Omental fat pad (tissue), 3 donors: ENCODE measurements at regions not wholly inside any gene's neighbourhood (a gene's known extent, or its start where the extent isn't known, plus 50 kb on each side); places are given as distances from the start of the nearest gene placed in this dataset.
A peak's percentile ranks its signal among the peaks of the same experiment; 100 is the strongest.

ENCODE experiments used
- ATAC-seq: fragments of 150-250 bp; one replicate; pipeline ENCODE4 v1.9.1; 2016; ENCODE audit warnings: mild to moderate bottlenecking, moderate library complexity; ENCODE audit not compliant: low FRiP score
- DNase-seq: peaks from one replicate; pipeline ENCODE4 v3.0.0-alpha.2; 2019; ENCODE audit warnings: low spot score
- TF ChIP-seq, protein P1 (sequence below), 3 donors: fragments of 450-650 bp; IDR thresholded peaks; one replicate each; pipeline ENCODE4 v1.5.1; 2016 to 2017; ENCODE audit warnings: antibody characterized with exemption in 3 of 3, mild to moderate bottlenecking in 3 of 3, moderate library complexity in 2 of 3

DNA sequence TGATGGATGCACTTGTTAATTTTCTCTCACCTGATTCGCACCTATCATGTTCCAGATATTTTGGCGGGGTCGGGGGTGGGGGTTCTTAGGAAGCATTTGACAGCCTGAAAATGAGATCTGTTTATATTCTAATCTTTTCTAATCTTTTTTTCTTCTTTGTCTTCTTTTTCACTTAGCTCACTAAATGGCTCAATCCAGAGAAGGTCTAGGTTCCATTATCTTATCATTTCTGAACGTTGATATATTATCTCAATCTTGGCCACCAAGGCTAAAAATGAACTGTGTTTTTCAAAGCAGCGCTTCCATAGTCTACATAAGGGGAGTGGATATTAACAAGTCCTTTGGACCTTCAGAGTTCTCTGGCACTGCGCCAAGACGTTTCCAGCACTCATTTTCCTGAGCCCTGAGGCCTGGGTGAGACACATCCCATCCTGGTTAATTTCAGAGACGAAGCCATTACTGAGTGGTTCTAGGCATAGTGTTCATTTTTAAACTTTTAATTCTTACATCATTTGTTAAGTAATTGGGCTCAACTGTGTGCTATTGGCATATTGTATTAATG lies 229.0 kb downstream of the SOX11 start:
- ATAC-seq (no peak), DNase-seq (no peak)
- TF ChIP-seq, protein P1, sequence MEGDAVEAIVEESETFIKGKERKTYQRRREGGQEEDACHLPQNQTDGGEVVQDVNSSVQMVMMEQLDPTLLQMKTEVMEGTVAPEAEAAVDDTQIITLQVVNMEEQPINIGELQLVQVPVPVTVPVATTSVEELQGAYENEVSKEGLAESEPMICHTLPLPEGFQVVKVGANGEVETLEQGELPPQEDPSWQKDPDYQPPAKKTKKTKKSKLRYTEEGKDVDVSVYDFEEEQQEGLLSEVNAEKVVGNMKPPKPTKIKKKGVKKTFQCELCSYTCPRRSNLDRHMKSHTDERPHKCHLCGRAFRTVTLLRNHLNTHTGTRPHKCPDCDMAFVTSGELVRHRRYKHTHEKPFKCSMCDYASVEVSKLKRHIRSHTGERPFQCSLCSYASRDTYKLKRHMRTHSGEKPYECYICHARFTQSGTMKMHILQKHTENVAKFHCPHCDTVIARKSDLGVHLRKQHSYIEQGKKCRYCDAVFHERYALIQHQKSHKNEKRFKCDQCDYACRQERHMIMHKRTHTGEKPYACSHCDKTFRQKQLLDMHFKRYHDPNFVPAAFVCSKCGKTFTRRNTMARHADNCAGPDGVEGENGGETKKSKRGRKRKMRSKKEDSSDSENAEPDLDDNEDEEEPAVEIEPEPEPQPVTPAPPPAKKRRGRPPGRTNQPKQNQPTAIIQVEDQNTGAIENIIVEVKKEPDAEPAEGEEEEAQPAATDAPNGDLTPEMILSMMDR (IDR thresholded peaks at IDR 0.05) = no peak

DNA sequence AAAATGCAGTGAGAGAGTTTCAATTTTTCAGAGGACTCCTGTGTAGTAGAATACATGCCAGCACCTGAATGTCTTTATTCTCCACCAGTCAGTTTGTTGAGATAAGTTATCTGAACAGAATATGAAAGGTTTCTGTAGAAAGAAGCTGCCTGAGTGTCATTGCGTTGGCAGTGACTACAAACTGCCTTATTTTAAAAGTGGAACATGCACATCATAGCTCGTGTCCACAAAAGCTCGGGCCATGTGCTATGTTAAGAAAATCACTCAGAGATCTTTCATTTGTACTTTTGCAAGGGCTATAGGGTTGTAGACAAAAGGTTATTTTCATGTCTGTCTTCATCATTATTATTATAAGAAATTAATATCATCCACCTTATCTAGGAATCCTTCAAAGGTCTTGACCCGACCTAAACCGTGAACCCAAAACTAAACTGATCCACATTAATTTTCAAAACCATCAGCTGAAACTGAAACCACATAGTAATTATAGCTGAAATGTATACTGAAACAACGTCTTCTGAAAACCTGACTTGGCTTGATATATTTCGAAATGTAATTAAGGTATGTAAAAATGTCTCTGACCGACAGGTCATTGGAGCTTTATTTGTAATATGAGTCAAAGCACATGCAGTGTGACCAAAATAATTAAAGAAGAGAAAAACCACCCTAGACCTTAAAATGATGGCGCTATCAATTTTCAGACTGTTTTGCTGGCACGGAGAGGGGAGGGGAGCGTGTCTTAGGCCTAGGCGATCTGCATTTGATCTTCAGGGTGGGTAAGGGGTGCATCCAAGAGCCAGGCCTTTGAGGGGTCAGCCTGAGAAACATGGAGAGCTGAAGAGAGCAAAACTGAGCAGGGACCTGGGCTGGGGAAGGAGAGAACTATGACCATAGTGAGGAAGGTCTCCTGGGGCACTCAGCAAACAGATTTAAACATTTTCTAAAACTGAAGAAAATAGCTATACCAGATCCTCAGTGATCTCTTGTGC lies 232.1 kb downstream of the SOX11 start:
- TF ChIP-seq, protein P1 (IDR thresholded peaks at IDR 0.05) = no peak
- ATAC-seq (no peak), DNase-seq (no peak)

DNA sequence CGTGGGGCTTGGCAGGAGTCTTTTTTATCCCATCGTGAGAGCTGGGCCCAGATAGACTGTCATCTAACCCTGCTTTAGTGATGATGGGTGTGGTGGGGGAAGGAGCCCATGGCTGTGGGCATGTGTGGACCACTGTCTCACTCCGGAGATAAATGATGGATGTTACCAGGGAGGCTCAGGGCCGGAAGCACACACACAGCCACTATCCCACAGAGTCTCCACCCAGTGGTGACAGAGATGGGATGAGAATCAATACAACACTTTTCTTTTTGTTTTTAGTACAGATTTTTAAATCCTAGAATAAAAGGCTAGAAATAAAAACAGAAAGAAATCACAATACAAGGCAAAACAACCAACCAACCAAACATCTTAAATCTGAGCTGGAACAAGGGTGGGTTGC lies 233.4 kb downstream of the SOX11 start:
- no peak for ATAC-seq
- TF ChIP-seq, protein P1 (IDR thresholded peaks at IDR 0.05) = no peak

DNA sequence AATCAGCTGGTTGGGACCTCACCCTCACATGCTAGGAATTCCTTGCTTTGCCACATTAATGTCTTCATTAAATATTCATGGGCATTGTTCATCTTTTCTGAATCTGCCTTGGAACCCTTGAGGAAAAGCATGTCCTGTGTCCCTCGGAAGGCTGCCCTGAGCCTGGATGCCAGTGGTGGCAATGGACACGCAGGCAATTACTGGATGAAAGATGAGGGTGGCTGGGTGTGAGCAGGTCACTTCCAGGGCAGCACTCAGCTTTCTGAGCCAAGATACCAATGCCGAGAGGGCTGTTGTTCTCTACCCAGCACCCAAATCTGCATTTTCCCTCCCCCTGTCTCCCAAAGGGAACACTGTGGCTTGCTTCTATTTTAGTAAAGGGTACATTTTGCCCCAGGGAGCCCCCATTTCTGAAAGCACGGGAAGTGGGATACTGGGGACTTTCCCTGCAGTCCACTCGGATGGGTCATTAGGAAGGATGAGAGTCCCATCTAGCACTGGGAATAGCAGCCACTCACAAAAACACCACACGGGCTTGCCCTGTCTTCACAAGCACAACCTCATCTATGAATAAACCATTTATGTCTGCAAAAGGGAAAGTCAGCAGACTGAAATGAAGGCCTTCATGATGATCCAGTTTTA lies 234.8 kb downstream of the SOX11 start:
- TF ChIP-seq, protein P1 (IDR thresholded peaks at IDR 0.05) = no peak
- ATAC-seq (no peak), DNase-seq (no peak)

More for the DNA sequence above, 233.4 kb downstream of the SOX11 start:
- no peak for DNase-seq

DNA sequence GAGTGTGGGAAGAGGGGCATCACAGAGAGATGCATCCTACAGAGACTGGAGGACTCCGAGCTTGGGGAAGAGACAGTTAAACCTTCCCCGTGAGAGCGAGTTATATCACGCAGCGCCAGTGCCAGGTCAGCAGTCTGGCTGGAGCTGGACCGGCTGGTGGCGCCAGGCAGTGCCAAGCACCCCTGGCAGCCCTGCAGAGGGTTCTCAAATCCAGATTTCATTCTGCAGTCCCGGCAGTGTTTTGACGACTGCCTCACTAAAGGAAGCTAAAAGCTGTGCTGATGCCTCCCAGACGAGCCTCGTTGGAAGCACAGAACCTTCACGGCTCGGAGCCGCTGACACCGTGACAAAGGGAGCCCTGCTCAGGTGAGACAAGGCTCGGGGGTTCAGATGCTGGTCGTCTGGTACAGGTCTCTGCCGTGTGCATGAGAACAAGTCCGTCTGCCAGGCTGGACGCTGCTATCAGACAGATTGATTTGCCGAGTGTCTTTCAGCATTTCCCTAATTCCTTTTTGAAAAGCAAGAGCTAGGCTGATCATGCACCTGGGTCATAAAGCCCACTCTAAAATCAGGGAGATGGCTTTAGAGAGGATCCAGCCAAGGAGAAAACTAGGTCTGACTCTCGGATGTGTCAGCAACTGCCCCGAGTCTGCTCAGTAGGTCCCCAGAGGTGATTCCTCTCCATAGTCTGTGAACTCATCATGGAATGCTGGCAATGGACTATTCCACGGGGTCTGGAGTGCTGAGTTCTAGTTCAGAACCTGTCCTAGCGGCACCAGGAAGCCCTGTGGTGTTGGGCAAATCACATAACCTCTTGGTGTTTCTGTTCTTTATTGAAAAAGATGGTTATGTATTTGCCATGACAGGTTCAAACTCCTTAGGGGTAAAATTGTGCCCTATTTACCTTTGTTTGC lies 240.6 kb downstream of the SOX11 start:
- DNase-seq (no peak), ATAC-seq (peak; percentile 87)
- TF ChIP-seq, protein P1 (IDR thresholded peaks at IDR 0.05) = no peak

DNA sequence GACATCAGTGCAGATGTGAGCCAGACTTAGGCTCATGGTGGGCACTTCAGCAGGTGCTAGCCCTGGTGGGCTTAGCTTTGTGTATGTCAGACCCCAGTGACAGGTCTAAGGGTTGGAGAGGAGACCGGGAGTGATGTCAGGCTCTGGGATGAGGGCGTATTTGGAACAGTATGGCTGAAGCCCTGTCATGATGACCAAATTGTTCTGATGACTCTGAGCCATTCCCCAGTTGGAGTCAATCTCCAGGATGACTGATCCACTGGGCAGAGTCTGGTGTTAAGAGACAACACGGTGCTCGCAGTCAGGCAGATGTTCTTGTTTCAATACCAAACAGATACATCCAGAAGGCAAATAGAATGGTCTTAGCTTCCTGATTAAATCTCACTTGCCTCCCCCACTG lies 241.5 kb downstream of the SOX11 start:
- TF ChIP-seq, protein P1 (IDR thresholded peaks at IDR 0.05) = no peak
- ATAC-seq (peak; percentile 50), DNase-seq (no peak)
